ENCODE measurements at regions not wholly inside any gene's neighbourhood (a gene's known extent, or its start where the extent isn't known, plus 50 kb on each side); places are given as distances from the start of the nearest gene placed in this dataset.

- TF ChIP-seq CTCF (conservative IDR thresholded peaks at IDR 0.05; ENCODE audit: low read length) = no peak
- no peak for TF ChIP-seq EZH2phosphoT487 (IDR thresholded peaks at IDR 0.05; ENCODE audit: borderline replicate concordance, low read depth, low read length)
Observed at GRCh38 chr18:37805773-37806404, 240.3 kb upstream of the CELF4 start.
